ENCODE measurements at regions not wholly inside any gene's neighbourhood (a gene's known extent, or its start where the extent isn't known, plus 50 kb on each side); places are given as distances from the start of the nearest gene placed in this dataset.
"Not testable (repeated sequence)": the region's sequence is repeated elsewhere in the genome, so short reads cannot be mapped to it uniquely, and the experiment has no call there.

- DNase-seq (ENCODE audit: low spot score), result no peak
These were observed 52.3 kb upstream of the COL5A2 start for GRCh38 chr2:189231719-189232323.

GRCh38 chr2:189232759-189233406, 53.3 kb upstream of the COL5A2 start:
- DNase-seq (ENCODE audit: low spot score), result peak; percentile 42

GRCh38 chr2:189233527-189233926, 54.0 kb upstream of the COL5A2 start:
- no peak for DNase-seq (ENCODE audit: low spot score)

- no peak for DNase-seq (ENCODE audit: low spot score)
These were observed 55.4 kb upstream of the COL5A2 start for GRCh38 chr2:189234991-189235390.

- no peak for DNase-seq (ENCODE audit: low spot score)
These were observed 56.5 kb upstream of the COL5A2 start for GRCh38 chr2:189236066-189236465.

GRCh38 chr2:189238903-189239302, 59.3 kb upstream of the COL5A2 start:
- no peak for DNase-seq (ENCODE audit: low spot score)

GRCh38 chr2:189243843-189244242, 64.3 kb upstream of the COL5A2 start:
- not testable (repeated sequence) for DNase-seq (ENCODE audit: low spot score)

GRCh38 chr2:189247276-189247675, 67.7 kb upstream of the COL5A2 start:
- DNase-seq (ENCODE audit: low spot score), result no peak

GRCh38 chr2:189248141-189248540, 68.6 kb upstream of the COL5A2 start:
- peak; percentile 70 for DNase-seq (ENCODE audit: low spot score)

GRCh38 chr2:189249171-189249570, 69.6 kb upstream of the COL5A2 start:
- no peak for DNase-seq (ENCODE audit: low spot score)

- no peak for DNase-seq (ENCODE audit: low spot score)
These were observed 70.3 kb upstream of the COL5A2 start for GRCh38 chr2:189249901-189250300.

GRCh38 chr2:189252991-189253675, 73.6 kb upstream of the COL5A2 start:
- DNase-seq (ENCODE audit: low spot score), result peak; percentile 66

- DNase-seq (ENCODE audit: low spot score), result no peak
These were observed 74.3 kb upstream of the COL5A2 start for GRCh38 chr2:189253836-189254235.

- DNase-seq (ENCODE audit: low spot score), result peak; percentile 62
These were observed 74.8 kb upstream of the COL5A2 start for GRCh38 chr2:189254268-189254883.

GRCh38 chr2:189255711-189256110, 76.2 kb upstream of the COL5A2 start:
- no peak for DNase-seq (ENCODE audit: low spot score)

GRCh38 chr2:189258616-189259365, 79.2 kb upstream of the COL5A2 start:
- DNase-seq (ENCODE audit: low spot score), result no peak

- DNase-seq (ENCODE audit: low spot score), result no peak
These were observed 80.8 kb upstream of the COL5A2 start for GRCh38 chr2:189260361-189260814.

- peak; percentile 72 for DNase-seq (ENCODE audit: low spot score)
These were observed 81.9 kb upstream of the COL5A2 start for GRCh38 chr2:189261431-189261841.

GRCh38 chr2:189261916-189262315, 82.4 kb upstream of the COL5A2 start:
- no peak for DNase-seq (ENCODE audit: low spot score)

GRCh38 chr2:189265696-189266320, 86.2 kb upstream of the COL5A2 start:
- no peak for DNase-seq (ENCODE audit: low spot score)

GRCh38 chr2:189267491-189267890, 87.9 kb upstream of the COL5A2 start:
- DNase-seq (ENCODE audit: low spot score), result no peak

All from umbilical cord (tissue), 1 donor.